ENCODE measurements at regions not wholly inside any gene's neighbourhood (a gene's known extent, or its start where the extent isn't known, plus 50 kb on each side); places are given as distances from the start of the nearest gene placed in this dataset.
"Not testable (repeated sequence)": the region's sequence is repeated elsewhere in the genome, so short reads cannot be mapped to it uniquely, and the experiment has no call there.

DNA sequence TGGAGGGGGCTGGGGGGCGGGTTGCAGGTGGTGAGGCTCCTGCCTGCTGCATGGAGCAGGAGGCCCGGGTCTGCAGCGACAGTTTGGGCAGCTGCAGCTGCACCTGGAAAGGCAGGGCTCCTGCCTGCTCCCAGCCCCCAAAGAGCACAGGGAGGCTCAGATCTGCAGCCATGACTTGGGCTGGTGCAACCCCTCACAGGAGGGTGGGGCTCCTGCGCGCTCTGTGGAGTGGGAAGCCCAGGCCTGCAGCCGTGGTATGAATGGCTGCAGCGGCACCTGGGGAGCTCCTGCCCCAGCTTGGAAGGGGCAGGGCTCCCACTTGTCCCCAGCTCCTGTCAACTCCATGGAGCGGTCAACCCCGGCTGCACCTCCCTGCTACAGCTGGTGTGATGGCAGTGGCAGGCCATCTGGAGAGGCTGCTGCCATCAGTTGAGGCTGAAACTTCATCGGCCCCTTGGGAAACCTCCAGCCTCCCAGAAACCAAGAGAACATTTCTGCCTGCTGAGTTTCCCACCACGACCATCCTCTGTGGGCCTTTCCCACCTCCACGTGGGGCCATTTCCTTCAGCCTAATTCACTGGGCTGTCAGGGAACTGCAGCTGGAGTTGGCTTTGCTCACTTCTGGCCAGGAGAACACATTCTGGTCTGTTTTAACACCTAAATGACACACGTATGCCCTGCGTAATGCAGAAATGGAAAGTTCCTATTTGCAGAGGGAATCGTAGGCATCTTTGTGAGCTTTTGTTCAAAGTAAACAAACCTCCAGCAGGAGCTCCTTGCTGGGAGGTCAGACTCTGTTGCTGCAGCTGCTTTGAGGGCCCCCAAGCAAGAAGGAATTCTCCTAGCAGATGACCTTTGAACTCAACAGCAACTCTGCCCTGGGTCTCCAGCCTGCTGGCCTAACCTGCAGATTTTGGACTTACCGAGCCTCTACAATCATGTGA is 429.0 kb downstream of the PREX1 start:
- H3K27ac ChIP-seq = no peak overlapping the region

DNA sequence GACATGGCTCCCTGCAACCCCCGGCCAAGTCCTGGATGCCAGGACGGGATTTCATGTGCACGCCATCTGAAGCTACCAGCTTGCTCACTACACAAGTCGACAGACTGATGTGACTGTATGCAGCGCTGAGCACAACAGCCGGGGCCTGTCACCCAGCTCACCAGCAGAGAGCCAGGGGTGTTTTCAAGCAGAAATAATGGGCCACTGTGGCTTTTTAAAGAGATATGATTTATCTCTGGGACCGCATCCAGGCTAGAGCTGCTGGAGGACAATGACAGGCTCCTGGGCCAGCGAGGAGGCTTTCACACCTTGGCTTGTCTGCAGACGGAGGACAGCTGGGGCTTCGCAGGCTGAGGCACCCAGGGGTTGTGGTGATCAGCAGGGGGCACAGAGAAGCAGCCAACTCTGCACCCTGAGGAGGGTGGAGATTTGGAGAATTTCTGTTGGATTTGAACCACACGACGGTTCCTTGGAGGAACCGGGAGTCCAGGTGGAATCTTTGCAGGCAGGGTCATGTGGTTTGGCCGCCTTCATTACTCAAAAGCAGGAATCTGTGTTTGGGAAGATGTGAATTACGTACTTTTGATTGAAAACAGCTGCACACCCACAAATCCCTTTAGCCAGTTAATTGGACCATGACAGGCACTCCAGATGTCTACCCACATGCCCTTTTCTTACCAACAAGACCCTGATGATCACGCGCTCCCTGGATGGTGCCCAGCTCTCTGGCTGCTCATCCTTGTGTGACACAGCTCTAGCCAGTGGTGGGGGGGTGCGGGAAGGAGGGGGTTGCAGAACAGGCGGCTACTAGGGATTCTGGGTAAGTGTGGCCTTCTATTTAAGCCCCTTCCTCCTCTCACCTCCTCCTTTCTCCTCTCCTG is 430.6 kb downstream of the PREX1 start:
- ATAC-seq (replicated peaks in 6 of 8) = peak in 5 of 8 experiments; percentile 34 to 80 (median 75)
- WGBS, 10 experiments = 11 to 100% (median 76%) methylated on average over 1 to 10 of the region's 19 CpGs; no CpG with 5 or more reads in 2 of the 10 experiments
- H3K4me3 ChIP-seq; in situ Hi-C loops (cut with MboI; ENCODE audit: low pct_unique_long_range_greater_than_20kb in 2 of 9, low sequenced_read_pairs in 9 of 9, unreplicated experiment in 9 of 9): not testable (repeated sequence)
- Histone ChIP-seq H3K27ac (peak overlapping the region in 1 of 2 donors; percentile 24), H3K4me1 (replicated peaks in 1 of 2) (peaks cover 66 to 73% of the 10 kb centered on the region in 2 donors)

More for the DNA sequence above, 429.0 kb downstream of the PREX1 start:
- peak in 1 of 8 experiments; percentile 36 for ATAC-seq (replicated peaks in 6 of 8)
- Histone ChIP-seq H3K4me1 (replicated peaks in 1 of 2) (peaks cover 60 to 69% of the 10 kb centered on the region in 2 donors), H3K4me3 (no peak overlapping the region)
- in situ Hi-C loops (cut with MboI; ENCODE audit: low pct_unique_long_range_greater_than_20kb in 2 of 9, low sequenced_read_pairs in 9 of 9, unreplicated experiment in 9 of 9) = no loop called here
- WGBS, 10 experiments = 36 to 83% (median 38%) methylated on average over 1 to 7 of the region's 16 CpGs; no CpG with 5 or more reads in 5 of the 10 experiments

DNA sequence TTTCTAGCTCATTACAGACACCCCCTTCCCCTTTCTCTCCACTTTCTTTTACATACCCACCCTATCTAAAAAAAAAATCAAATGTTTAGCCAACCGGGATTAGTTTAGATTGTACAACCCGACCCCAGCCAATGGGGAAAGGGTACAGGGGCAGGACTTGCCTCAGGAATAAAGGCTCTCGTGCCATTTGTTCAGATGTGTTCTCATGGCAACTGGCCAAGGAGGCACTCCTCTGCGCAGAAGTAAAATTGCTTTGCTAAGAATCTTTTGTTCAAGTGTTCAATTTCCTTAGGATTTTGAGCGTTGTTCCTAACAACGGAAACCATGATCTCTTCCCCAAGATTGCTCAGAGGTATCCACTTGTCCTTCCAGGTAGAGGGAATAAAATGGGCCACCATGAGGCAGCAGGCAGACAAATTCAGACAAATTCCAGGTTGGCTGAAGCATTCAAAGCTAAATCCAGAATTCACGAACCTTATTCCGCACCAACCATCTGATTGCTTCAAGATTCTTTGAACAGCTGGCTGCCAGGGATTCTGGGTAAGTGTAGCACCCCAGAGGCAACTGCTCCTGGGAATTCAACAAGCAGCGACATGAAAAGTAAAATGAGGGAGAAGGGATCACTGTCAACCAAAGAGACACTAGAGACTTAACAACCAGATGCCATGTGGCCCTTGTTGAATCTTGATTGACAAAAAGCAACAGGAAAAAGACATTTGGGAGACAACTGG is 431.8 kb downstream of the PREX1 start:
- ATAC-seq (replicated peaks in 6 of 8) = no peak
- WGBS, 10 experiments = 51 to 100% (median 73%) methylated on average over 1 to 9 of the region's 9 CpGs; no CpG with 5 or more reads in 2 of the 10 experiments
- Histone ChIP-seq H3K4me3 (no peak overlapping the region), H3K4me1 (replicated peaks in 1 of 2) (peaks cover 66 to 73% of the 10 kb centered on the region in 2 donors), H3K27ac (no peak overlapping the region)
- in situ Hi-C loops (cut with MboI; ENCODE audit: low pct_unique_long_range_greater_than_20kb in 2 of 9, low sequenced_read_pairs in 9 of 9, unreplicated experiment in 9 of 9) = no loop called here

DNA sequence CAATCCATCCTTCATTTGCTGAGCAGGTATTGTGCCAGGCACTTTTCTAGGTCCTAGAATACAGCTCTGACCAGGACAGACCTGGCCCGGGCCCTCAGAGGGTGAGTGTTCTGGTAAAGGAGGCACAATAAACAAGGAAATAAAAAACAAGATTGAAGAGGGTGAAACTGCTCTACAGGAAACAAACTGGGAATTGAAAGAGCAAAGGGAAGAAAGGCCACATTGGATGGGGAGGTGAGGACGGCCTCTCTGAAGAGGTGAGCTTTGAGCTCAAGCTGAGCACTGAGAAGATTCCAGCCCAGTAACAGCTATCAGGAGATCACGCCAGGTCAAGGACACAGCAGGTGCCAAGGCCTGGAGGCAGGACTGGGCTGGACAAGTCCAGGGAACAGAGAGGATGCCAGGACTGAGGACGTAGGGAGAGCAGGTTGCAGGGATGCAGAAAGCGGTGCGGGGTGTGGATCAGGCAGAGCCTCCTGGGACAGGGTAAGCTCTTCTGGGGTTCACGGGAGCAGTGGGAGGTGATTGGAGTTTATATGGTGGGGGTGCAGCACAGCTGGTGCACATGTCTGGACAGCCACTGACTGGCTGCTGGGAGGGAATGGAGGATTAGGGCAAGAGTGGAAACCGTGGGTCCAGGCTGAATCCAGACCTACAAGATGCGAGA is 433.3 kb downstream of the PREX1 start:
- no peak for ATAC-seq (replicated peaks in 6 of 8)
- H3K4me1 ChIP-seq (replicated peaks in 1 of 2) = peaks cover 57 to 59% of the 10 kb centered on the region in 2 donors
- no peak overlapping the region for H3K4me3 ChIP-seq
- in situ Hi-C loops (cut with MboI; ENCODE audit: low pct_unique_long_range_greater_than_20kb in 2 of 9, low sequenced_read_pairs in 9 of 9, unreplicated experiment in 9 of 9) = no loop called here
- H3K27ac ChIP-seq = no peak overlapping the region
- 20 to 100% (median 90%) methylated on average over 1 to 4 of the region's 9 CpGs; no CpG with 5 or more reads in 1 of the 10 experiments for WGBS, 10 experiments

DNA sequence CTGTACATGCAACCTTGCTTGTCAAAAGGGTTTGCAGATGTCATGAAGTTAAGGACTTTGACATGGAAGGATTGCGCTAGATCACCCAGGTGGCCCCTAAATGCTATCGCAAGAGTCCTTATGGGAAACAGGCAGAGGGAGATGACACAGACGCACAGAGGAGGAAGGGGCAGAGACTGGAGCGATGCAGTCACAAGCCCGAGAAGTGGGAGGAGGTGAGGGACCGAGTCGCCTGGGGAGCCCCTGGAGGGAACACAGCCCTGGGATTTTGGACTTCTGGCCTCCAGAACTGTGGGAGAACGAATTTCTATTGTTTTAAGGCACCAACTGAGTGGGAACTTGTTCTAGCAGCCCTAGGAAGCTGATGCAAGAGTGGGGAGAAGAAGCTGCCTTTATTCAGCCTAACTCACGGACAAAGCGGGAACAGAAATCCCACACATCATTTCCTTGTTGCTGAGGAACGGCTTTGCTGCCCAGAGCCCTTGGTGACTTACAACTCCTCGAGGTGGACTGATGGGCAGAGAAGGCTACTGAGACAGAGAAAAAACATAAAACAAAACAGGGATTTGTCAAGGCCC is 434.0 kb downstream of the PREX1 start:
- in situ Hi-C loops (cut with MboI; ENCODE audit: low pct_unique_long_range_greater_than_20kb in 2 of 9, low sequenced_read_pairs in 9 of 9, unreplicated experiment in 9 of 9) = no loop called here
- WGBS, 10 experiments = 52 to 100% (median 75%) methylated on average over 1 to 10 of the region's 12 CpGs; no CpG with 5 or more reads in 2 of the 10 experiments

DNA sequence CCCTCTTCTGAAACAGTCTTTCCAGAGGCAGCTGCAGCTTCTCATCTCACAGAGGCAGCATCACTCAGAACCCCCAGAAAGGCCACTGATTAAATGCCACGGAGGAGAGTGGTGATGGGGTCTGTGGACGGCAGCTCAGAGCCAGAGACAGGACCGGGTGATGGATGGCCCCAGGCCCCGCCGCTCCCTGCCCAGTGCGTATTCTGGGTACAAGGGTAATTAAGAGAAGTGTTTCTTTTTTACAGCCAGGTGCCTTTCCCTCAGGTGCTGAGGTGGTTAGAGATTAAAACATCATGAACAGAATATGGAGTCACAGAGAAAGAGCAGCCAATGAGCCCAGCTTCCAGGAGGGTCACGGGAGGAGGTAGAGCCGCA is 434.5 kb downstream of the PREX1 start:
- peak in 1 of 8 experiments; percentile 19 for ATAC-seq (replicated peaks in 6 of 8)
- H3K4me1 ChIP-seq (replicated peaks in 1 of 2) = peaks cover 45 to 47% of the 10 kb centered on the region in 2 donors
- WGBS, 10 experiments = 11 to 100% (median 93%) methylated on average over 1 to 6 of the region's 8 CpGs; no CpG with 5 or more reads in 4 of the 10 experiments
- H3K4me3 ChIP-seq = no peak overlapping the region
- in situ Hi-C loops (cut with MboI; ENCODE audit: low pct_unique_long_range_greater_than_20kb in 2 of 9, low sequenced_read_pairs in 9 of 9, unreplicated experiment in 9 of 9) = no loop called here
- peak overlapping the region in 1 of 2 donors; percentile 57 for H3K27ac ChIP-seq

More for the DNA sequence above, 434.0 kb downstream of the PREX1 start:
- no peak overlapping the region for H3K4me3 ChIP-seq
- peak in 5 of 8 experiments; percentile 41 to 70 (median 55) for ATAC-seq (replicated peaks in 6 of 8)
- H3K4me1 ChIP-seq (replicated peaks in 1 of 2) = peaks cover 50 to 53% of the 10 kb centered on the region in 2 donors
- H3K27ac ChIP-seq = peak overlapping the region in 1 of 2 donors; percentile 57

DNA sequence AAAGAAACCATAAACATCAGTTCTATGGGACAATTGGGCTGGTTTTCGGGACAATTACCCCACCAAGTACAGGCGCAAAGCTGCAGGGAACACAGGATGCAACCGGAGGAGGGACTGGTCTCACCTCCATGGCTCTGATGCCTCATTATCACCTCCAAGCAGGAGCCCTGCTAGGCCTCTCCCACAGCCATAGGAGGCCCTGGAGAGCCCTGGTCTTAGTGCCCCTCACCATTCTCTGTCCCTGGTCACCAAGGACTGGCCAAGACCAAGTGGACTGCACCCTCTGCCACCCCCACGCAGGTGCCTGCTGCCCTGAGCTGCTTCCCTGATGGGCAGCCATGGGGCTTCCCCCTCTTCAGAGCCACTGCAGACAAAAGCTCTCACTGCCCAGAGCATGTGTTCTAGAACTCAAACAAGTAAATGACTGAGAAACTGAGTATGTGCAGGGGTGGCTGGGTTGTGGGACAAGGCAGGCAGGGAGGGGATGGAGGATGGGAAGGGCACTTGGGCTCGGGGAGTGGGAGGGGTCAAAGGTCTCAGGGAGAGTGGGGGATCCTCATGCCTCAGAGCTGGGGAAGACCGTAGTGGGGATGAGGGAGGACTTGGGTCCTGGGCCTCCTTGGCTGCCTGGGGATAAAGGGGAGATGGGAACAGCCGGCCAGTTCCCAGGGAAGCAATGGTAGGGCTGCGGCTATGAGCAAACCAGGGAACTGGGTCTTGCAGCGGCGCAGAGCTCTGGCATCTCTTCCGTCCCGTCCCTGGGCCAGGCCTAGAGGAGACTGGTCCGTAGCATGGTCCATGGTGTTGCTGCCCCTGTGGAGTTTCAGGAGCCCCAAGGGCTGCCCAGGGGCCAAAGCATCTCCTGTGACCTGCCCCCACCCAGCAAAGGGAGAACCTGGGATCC is 435.1 kb downstream of the PREX1 start:
- H3K4me3 ChIP-seq = no peak overlapping the region
- in situ Hi-C loops (cut with MboI; ENCODE audit: low pct_unique_long_range_greater_than_20kb in 2 of 9, low sequenced_read_pairs in 9 of 9, unreplicated experiment in 9 of 9) = no loop called here
- H3K4me1 ChIP-seq (replicated peaks in 1 of 2) = peaks cover 40 to 44% of the 10 kb centered on the region in 2 donors
- ATAC-seq (replicated peaks in 6 of 8) = no peak
- 0 to 100% (median 94%) methylated on average over 1 to 5 of the region's 13 CpGs; no CpG with 5 or more reads in 5 of the 10 experiments for WGBS, 10 experiments
- no peak overlapping the region for H3K27ac ChIP-seq

DNA sequence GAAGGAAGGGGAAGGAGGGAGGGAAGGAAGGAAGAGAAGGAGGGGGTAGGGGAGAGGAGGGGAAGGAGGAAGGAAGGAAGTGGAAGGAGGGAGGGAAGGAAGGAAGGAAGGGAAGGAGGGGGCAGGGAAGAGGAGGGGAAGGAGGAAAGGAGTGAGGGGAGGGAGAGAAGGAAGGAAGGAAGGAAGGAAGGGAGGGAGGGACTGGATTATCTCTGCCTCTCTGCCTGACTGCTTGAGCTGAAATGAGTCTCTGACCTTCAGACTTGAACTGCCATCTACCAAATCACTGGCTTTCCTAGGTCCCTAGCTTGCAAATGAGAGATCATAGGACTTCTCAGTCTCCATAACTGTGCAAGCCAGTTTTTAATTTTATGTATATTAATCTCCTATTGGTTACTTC is 436.8 kb downstream of the PREX1 start:
- no peak overlapping the region for H3K27ac ChIP-seq
- H3K4me1 ChIP-seq (replicated peaks in 1 of 2) = peaks cover 23 to 28% of the 10 kb centered on the region in 2 donors
- in situ Hi-C loops (cut with MboI; ENCODE audit: low pct_unique_long_range_greater_than_20kb in 2 of 9, low sequenced_read_pairs in 9 of 9, unreplicated experiment in 9 of 9) = no loop called here
- ATAC-seq (replicated peaks in 6 of 8) = no peak
- H3K4me3 ChIP-seq = no peak overlapping the region

DNA sequence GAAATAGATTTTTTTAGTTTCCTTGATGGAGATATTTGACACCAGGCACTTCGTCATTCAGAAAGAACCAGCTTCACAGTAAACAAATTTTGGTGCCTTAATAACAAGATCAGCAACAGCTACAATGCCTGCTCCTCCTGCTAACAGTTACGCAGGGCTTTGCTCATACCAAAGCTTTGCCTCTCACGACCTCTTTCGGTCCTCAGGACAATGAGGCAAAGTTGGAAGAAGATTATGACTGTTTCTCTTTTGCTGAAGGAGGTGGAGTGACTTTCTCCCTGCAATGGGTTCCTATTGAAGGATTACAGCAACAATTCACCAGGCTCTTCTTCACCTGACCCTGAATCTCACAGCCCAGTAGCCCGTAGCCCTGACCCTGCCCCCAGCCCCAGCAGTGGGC is 440.1 kb downstream of the PREX1 start:
- peak in 2 of 8 experiments; percentile 25 to 37 for ATAC-seq (replicated peaks in 6 of 8)
- Histone ChIP-seq H3K27ac (no peak overlapping the region), H3K4me3 (no peak overlapping the region), H3K4me1 (replicated peaks in 1 of 2) (peaks cover 6 to 7% of the 10 kb centered on the region in 2 donors)
- in situ Hi-C loops (cut with MboI; ENCODE audit: low pct_unique_long_range_greater_than_20kb in 2 of 9, low sequenced_read_pairs in 9 of 9, unreplicated experiment in 9 of 9) = no loop called here
- 0 to 84% (median 60%) methylated on average over 2 to 4 of the region's 5 CpGs; no CpG with 5 or more reads in 1 of the 10 experiments for WGBS, 10 experiments

DNA sequence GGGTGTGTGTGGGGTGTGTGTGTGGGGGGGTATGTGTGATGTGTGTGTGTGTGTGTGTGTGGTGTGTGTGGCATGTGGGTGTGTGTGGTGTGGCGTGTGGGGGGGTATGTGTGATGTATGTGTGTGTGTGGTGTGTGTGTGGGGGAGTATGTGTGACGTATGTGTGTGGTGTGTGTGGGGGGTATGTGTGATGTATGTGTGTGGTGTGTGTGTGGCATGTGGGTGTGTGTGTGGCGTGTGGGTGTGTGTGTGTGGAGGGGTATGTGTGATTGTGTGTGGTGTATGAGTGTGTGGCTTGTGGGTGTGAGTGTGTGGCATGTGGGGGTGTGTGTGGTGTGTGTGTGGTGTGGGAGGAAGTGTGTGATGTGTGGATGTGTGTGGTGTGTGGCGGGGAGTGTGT is 442.3 kb downstream of the PREX1 start:
- no peak overlapping the region for H3K4me3 ChIP-seq
- H3K27ac ChIP-seq = no peak overlapping the region
- in situ Hi-C loops (cut with MboI; ENCODE audit: low pct_unique_long_range_greater_than_20kb in 2 of 9, low sequenced_read_pairs in 9 of 9, unreplicated experiment in 9 of 9) = no loop called here
- WGBS, 10 experiments = 43 to 82% methylated on average over 1 to 2 of the region's 4 CpGs; no CpG with 5 or more reads in 8 of the 10 experiments
- H3K4me1 ChIP-seq (replicated peaks in 1 of 2) = peaks cover 23 to 27% of the 10 kb centered on the region in 2 donors
- ATAC-seq (replicated peaks in 6 of 8) = no peak

DNA sequence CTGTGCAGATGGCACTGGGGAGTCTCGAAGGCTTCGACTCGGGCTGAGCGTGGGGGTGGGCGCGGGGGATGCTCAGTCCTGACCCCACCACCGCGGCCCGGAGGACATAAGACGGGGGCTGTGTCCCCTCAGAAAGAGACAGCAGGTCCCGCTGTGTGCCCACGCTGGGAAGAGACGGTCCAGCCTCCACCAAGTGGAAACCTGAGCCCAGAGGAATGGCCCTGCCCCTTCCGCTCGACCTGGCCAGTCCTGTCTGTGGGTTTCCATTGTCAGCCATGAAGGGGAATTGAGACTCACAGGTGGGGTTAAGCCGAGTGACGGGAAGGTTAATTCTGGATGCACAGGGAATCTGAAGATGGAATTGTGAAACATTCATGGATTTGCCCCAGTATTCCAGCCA is 442.7 kb downstream of the PREX1 start:
- peaks cover 27 to 31% of the 10 kb centered on the region in 2 donors for H3K4me1 ChIP-seq (replicated peaks in 1 of 2)
- WGBS, 10 experiments = 80% methylated on average over 1 of the region's 17 CpGs; no CpG with 5 or more reads in 9 of the 10 experiments
- no peak overlapping the region for H3K4me3 ChIP-seq
- H3K27ac ChIP-seq = no peak overlapping the region
- no peak for ATAC-seq (replicated peaks in 6 of 8)
- in situ Hi-C loops (cut with MboI; ENCODE audit: low pct_unique_long_range_greater_than_20kb in 2 of 9, low sequenced_read_pairs in 9 of 9, unreplicated experiment in 9 of 9) = no loop called here

Data from motor neuron (in vitro differentiated cells).